Mesendoderm (in vitro differentiated cells): ENCODE measurements at regions not wholly inside any gene's neighbourhood (a gene's known extent, or its start where the extent isn't known, plus 50 kb on each side); places are given as distances from the start of the nearest gene placed in this dataset.
A peak's percentile ranks its signal among the peaks of the same experiment; 100 is the strongest.

ENCODE experiments used
- DNase-seq: peaks from one replicate; pipeline ENCODE4 v3.0.0; 2013
- H2AK5ac ChIP-seq: 2 replicates; pipeline ENCODE4 v1.6.1; 2013; ENCODE audit warnings: low read length, inconsistent platforms
- H2BK120ac ChIP-seq: 2 replicates; pipeline ENCODE4 v1.6.1; 2013; ENCODE audit warnings: low read depth, mild to moderate bottlenecking, low read length, moderate library complexity, mixed read lengths
- H2BK15ac ChIP-seq: replicated peaks from 2 replicates; pipeline ENCODE4 v1.6.1; 2013; ENCODE audit warnings: low read depth, mild to moderate bottlenecking, moderate library complexity
- H2BK5ac ChIP-seq: 2 replicates; pipeline ENCODE4 v1.6.1; 2013; ENCODE audit warnings: low read length, inconsistent platforms
- H3K18ac ChIP-seq: 2 replicates; pipeline ENCODE4 v1.6.1; 2013; ENCODE audit warnings: mild to moderate bottlenecking, low read length, mixed read lengths
- H3K23ac ChIP-seq: one replicate; pipeline ENCODE4 v1.6.1; 2013; ENCODE audit warnings: low read length
- H3K27ac ChIP-seq: 2 replicates; pipeline ENCODE4 v1.5.1; 2013; ENCODE audit warnings: low read depth, mild to moderate bottlenecking, inconsistent platforms, low read length, moderate library complexity
- H3K27me3 ChIP-seq: 2 replicates; pipeline ENCODE4 v1.6.1; 2013; ENCODE audit warnings: low read length, control low read depth, mild to moderate bottlenecking, inconsistent platforms; ENCODE audit not compliant: insufficient read depth, poor library complexity
- H3K36me3 ChIP-seq: 2 replicates; pipeline ENCODE4 v1.6.1; 2013; ENCODE audit warnings: low read length, inconsistent platforms; ENCODE audit not compliant: control insufficient read depth, insufficient read depth
- H3K4ac ChIP-seq: one replicate; pipeline ENCODE4 v1.6.1; 2013; ENCODE audit warnings: low read depth, mild to moderate bottlenecking, low read length, moderate library complexity
- H3K4me1 ChIP-seq: 2 replicates; pipeline ENCODE4 v1.6.1; 2013; ENCODE audit warnings: low read depth, low read length, inconsistent platforms; ENCODE audit not compliant: control insufficient read depth
- H3K4me2 ChIP-seq: 2 replicates; pipeline ENCODE4 v1.6.1; 2013; ENCODE audit warnings: low read length
- H3K4me3 ChIP-seq: 2 replicates; pipeline ENCODE4 v1.5.1; 2013; ENCODE audit warnings: mild to moderate bottlenecking, low read length
- H3K56ac ChIP-seq: one replicate; pipeline ENCODE4 v1.6.1; 2013; ENCODE audit warnings: low read length
- H3K79me1 ChIP-seq: 2 replicates; pipeline ENCODE4 v1.6.1; 2013; ENCODE audit warnings: low read length, inconsistent platforms
- H3K79me2 ChIP-seq: 2 replicates; pipeline ENCODE4 v1.6.1; 2013; ENCODE audit warnings: mild to moderate bottlenecking, low read length; ENCODE audit not compliant: control insufficient read depth, insufficient read depth
- H3K9ac ChIP-seq: 2 replicates; pipeline ENCODE4 v1.6.1; 2013; ENCODE audit warnings: low read length, inconsistent platforms
- H4K5ac ChIP-seq: one replicate; pipeline ENCODE4 v1.6.1; 2013; ENCODE audit warnings: low read length
- H4K8ac ChIP-seq: one replicate; pipeline ENCODE4 v1.6.1; 2013; ENCODE audit warnings: low read depth, mild to moderate bottlenecking, control low read depth, low read length, moderate library complexity
- WGBS: extraction: QIAGEN DNeasy Blood & Tissue Kit; methylation state at CpG from one replicate; pipeline ENCODE4 v1.1.7; 2013; ENCODE audit warnings: low lambda C conversion rate, missing lambda C conversion rate; ENCODE audit not compliant: insufficient coverage; ENCODE audit errors: extremely low coverage; 5-methylcytosine and 5-hydroxymethylcytosine counted together

DNA sequence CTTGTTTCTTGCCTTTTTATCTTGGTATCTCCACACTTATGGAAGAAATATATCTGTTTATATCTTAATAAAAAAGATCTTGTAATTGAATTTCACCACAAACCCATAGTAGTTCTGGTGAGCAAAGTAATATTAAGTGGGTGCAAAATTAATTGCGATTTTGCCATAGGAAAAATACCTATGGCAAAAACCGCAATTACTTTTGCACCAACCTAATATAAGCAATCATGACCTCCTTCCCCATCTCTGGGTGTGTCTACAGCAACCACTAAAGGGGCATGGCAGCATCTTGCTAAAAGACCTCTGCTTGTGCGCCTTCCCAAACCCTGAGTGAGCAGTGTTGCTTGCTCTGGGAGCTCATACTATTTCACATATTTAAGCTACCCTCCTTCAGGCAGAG lies 124.2 kb upstream of the GUCY1A1 start:
- Histone ChIP-seq H3K4me2 (no peak overlapping the region), H3K56ac (no peak overlapping the region), H3K27ac (no peak overlapping the region), H3K9ac (no peak overlapping the region), H4K8ac (no peak overlapping the region), H3K4me1 (no peaks in the 10 kb centered on the region), H3K18ac (no peak overlapping the region), H2AK5ac (no peak overlapping the region), H3K79me1 (no peaks in the 10 kb centered on the region), H2BK5ac (no peak overlapping the region), H3K4ac (no peak overlapping the region), H3K4me3 (no peak overlapping the region), H3K36me3 (no peaks in the 10 kb centered on the region), H3K27me3 (no peaks in the 10 kb centered on the region), H3K79me2 (no peaks in the 10 kb centered on the region), H4K5ac (no peak overlapping the region), H2BK120ac (no peak overlapping the region), H3K23ac (no peak overlapping the region), H2BK15ac (no peak overlapping the region)
- WGBS, result no CpG with 5 or more reads among the region's 3 CpGs
- DNase-seq, result no peak

DNA sequence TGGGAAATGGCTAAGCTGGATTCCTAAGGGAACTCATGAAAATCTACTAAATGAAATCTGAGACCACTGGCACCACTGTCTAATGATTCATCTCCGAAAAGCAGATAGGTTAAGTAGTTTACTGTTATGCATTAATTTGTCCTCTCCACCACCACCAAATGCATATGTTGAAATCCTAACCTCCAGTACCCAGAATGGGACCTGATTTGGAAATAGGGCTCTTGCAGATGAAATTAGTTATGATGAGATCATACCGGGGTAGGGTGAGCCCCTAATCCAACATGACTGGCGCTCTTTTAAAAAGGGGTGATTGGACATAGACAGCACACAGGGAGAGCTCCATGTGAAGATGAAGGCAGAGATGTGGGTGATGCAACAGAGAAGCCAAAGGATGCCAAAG lies 124.9 kb upstream of the GUCY1A1 start:
- H3K27ac ChIP-seq, result no peak overlapping the region
- H3K23ac ChIP-seq, result no peak overlapping the region
- H4K5ac ChIP-seq, result no peak overlapping the region
- no peak overlapping the region for H3K4me2 ChIP-seq
- H3K4ac ChIP-seq, result no peak overlapping the region
- H2BK120ac ChIP-seq, result no peak overlapping the region
- H2AK5ac ChIP-seq, result no peak overlapping the region
- no peak overlapping the region for H3K9ac ChIP-seq
- WGBS, result no CpG with 5 or more reads among the region's 3 CpGs
- no peak overlapping the region for H2BK15ac ChIP-seq
- no peak overlapping the region for H4K8ac ChIP-seq
- DNase-seq, result no peak
- H3K36me3 ChIP-seq, result no peaks in the 10 kb centered on the region
- no peak overlapping the region for H3K18ac ChIP-seq
- no peak overlapping the region for H3K4me3 ChIP-seq
- no peaks in the 10 kb centered on the region for H3K79me1 ChIP-seq
- H2BK5ac ChIP-seq, result no peak overlapping the region
- no peaks in the 10 kb centered on the region for H3K27me3 ChIP-seq
- no peaks in the 10 kb centered on the region for H3K79me2 ChIP-seq
- H3K56ac ChIP-seq, result no peak overlapping the region
- H3K4me1 ChIP-seq, result no peaks in the 10 kb centered on the region

DNA sequence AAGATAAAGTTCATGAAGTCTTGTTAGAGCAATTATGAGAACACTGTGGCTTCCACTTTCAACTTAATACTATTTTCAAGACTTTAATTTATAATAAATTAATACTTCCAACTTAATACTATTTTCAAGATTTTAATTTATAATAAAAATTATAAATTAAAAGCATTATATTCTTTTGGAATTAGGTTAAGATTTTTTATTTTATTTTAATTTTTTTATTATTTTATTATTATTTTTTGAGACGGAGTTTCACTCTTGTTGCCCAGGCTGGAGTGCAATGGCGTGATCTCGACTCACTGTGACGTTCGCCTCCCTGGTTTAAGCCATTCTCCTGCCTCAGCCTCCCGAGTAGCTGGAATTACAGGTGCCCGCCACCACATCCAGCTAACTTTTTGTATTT lies 126.0 kb upstream of the GUCY1A1 start:
- Histone ChIP-seq H3K79me2 (no peaks in the 10 kb centered on the region), H3K36me3 (no peaks in the 10 kb centered on the region), H3K27me3 (no peaks in the 10 kb centered on the region), H3K18ac (no peak overlapping the region), H3K56ac (no peak overlapping the region), H3K4me1 (no peaks in the 10 kb centered on the region), H2BK15ac (no peak overlapping the region), H3K9ac (no peak overlapping the region), H2BK120ac (no peak overlapping the region), H3K4me2 (no peak overlapping the region), H3K4me3 (no peak overlapping the region), H2BK5ac (no peak overlapping the region), H3K4ac (no peak overlapping the region), H4K8ac (no peak overlapping the region), H2AK5ac (no peak overlapping the region), H3K79me1 (no peaks in the 10 kb centered on the region), H3K23ac (no peak overlapping the region), H4K5ac (no peak overlapping the region), H3K27ac (no peak overlapping the region)
- DNase-seq, result no peak
- WGBS, result no CpG with 5 or more reads among the region's 7 CpGs

DNA sequence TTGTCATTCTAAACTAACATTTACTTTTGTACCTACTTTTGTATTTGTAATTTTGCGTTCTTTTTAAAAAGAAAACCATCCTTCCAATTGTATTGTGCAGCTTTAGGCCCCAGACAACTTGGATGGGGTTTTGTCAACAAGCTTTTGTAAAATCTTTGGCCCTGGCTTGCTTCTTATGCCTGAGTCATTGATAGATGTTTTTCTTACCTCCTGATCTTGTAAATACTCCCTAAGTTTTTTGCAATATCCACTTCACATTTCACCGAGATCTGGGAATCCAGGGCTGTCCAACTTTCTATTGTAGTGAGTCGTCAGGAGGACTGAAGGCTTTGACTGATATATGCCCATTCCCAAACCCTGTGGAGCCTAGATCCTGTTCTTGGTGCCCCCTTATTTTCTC lies 126.9 kb upstream of the GUCY1A1 start:
- Histone ChIP-seq H2BK15ac (no peak overlapping the region), H3K9ac (no peak overlapping the region), H4K5ac (no peak overlapping the region), H2BK120ac (no peak overlapping the region), H3K18ac (no peak overlapping the region), H4K8ac (no peak overlapping the region), H3K36me3 (no peaks in the 10 kb centered on the region), H3K27ac (no peak overlapping the region), H3K27me3 (no peaks in the 10 kb centered on the region), H2BK5ac (no peak overlapping the region), H3K79me2 (no peaks in the 10 kb centered on the region), H2AK5ac (no peak overlapping the region), H3K4me1 (peaks cover 4% of the 10 kb centered on the region), H3K79me1 (no peaks in the 10 kb centered on the region), H3K4ac (no peak overlapping the region), H3K4me3 (no peak overlapping the region), H3K23ac (no peak overlapping the region), H3K4me2 (no peak overlapping the region), H3K56ac (no peak overlapping the region)
- WGBS, result no CpG with 5 or more reads among the region's 3 CpGs
- no peak for DNase-seq

DNA sequence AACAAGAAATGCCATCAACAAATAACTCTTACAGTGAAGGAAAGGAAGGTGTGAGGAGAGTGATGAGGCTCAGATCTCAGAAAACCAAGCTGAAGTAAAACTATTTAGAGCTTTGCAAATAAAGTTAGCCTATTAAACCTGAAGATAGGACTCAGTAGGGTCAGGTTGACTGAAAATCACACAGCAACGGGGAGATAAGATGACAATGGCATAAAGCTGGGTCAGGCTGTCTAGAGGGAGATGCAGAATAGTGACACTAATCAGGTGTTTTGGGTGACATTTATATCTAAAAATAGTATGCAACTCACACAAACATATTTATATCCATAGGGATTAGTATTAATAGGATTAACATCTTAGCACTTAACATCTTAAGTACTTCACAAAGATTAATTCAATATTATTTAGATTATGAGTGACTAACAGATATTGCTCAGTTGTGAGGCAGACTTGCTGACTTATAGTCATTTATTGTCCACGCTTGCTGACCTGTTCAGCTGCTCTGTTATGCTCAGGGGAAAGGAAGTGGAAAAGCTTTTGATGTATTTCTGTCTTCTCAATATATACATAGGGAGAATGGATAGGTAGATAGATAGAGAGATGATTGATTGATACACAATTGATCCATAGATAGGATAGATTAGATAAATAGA lies 130.7 kb upstream of the GUCY1A1 start:
- H3K27ac ChIP-seq, result no peak overlapping the region
- H3K4ac ChIP-seq, result no peak overlapping the region
- no peaks in the 10 kb centered on the region for H3K27me3 ChIP-seq
- no peaks in the 10 kb centered on the region for H3K79me2 ChIP-seq
- no peak overlapping the region for H3K4me3 ChIP-seq
- no peak overlapping the region for H2BK15ac ChIP-seq
- H3K4me1 ChIP-seq, result peaks cover 4% of the 10 kb centered on the region
- H2AK5ac ChIP-seq, result no peak overlapping the region
- no peak overlapping the region for H4K8ac ChIP-seq
- H3K18ac ChIP-seq, result no peak overlapping the region
- DNase-seq, result peak; percentile 50
- no peak overlapping the region for H3K4me2 ChIP-seq
- H3K23ac ChIP-seq, result no peak overlapping the region
- H2BK5ac ChIP-seq, result no peak overlapping the region
- H2BK120ac ChIP-seq, result no peak overlapping the region
- no peak overlapping the region for H4K5ac ChIP-seq
- H3K9ac ChIP-seq, result no peak overlapping the region
- H3K36me3 ChIP-seq, result no peaks in the 10 kb centered on the region
- no peaks in the 10 kb centered on the region for H3K79me1 ChIP-seq
- no peak overlapping the region for H3K56ac ChIP-seq
- no CpG with 5 or more reads among the region's 2 CpGs for WGBS

DNA sequence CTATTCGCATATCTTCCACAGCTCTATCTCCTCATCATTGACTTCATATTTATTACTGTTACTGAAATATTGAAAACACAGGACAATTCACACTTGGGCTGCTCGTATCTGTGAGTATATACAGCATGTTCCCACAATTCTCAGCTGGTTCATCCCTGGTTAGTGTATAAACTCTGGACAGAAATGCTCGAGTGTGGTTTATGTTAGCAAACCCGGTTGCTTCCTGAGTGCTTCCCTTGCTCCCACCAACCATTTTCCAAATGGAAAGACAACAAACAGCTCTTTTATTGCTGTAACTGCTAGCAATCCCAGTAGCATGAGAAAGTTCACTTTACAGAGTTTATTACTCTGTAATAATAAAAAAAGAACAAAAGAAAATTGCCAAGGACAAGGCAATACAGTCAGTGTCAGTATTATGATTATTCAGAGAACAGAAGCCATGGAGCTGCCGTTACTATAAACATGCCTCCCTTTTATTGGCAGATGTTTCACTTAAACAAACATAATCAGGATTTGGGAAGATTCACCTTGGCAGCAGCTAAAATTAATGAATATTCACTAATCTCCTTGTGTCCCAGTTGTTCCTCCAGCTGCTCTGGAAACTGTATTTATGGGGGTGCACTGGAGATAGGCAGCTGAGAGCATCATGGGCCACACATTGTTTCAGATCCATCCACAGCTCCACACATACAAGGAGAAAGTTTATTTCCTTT lies 134.1 kb upstream of the GUCY1A1 start:
- H3K4ac ChIP-seq, result no peak overlapping the region
- no peak overlapping the region for H4K5ac ChIP-seq
- H2BK15ac ChIP-seq, result no peak overlapping the region
- H3K27me3 ChIP-seq, result no peaks in the 10 kb centered on the region
- no peak overlapping the region for H3K4me3 ChIP-seq
- no peak overlapping the region for H3K23ac ChIP-seq
- no peak overlapping the region for H2BK120ac ChIP-seq
- no peaks in the 10 kb centered on the region for H3K79me1 ChIP-seq
- no peak overlapping the region for H2BK5ac ChIP-seq
- no peak for DNase-seq
- no peaks in the 10 kb centered on the region for H3K79me2 ChIP-seq
- H4K8ac ChIP-seq, result no peak overlapping the region
- no peak overlapping the region for H3K27ac ChIP-seq
- WGBS, result no CpG with 5 or more reads among the region's 5 CpGs
- no peak overlapping the region for H3K56ac ChIP-seq
- H3K4me2 ChIP-seq, result no peak overlapping the region
- no peak overlapping the region for H3K9ac ChIP-seq
- peaks cover 4% of the 10 kb centered on the region for H3K4me1 ChIP-seq
- no peaks in the 10 kb centered on the region for H3K36me3 ChIP-seq
- no peak overlapping the region for H2AK5ac ChIP-seq
- no peak overlapping the region for H3K18ac ChIP-seq
